ENCODE measurements at regions not wholly inside any gene's neighbourhood (a gene's known extent, or its start where the extent isn't known, plus 50 kb on each side); places are given as distances from the start of the nearest gene placed in this dataset.

DNA sequence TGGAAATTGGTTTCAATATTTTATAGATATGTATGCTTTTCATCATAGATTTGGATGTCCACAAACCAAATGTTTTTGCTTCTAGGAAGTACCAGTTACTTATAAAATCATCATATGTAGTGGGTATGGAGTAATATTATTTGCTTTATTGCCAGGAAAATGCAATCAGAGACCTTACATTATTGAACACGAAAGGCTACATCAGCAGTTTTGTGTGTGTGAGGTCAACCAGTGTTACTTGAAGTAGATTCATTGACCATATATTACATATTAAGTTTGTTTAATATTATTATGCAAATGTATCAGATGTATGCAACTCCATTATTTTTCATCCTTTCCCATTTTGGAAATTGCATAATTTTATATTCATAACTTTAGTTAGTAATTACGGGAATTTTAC lies 219.1 kb upstream of the MMADHC start:
- Histone ChIP-seq H3K27me3 (no peaks in the 10 kb centered on the region), H3K4me3 (no peak overlapping the region), H3K9me3 (no peaks in the 10 kb centered on the region), H3K4me1 (no peaks in the 10 kb centered on the region), H3K27ac (no peak overlapping the region), H3K36me3 (no peaks in the 10 kb centered on the region)
- no peak for DNase-seq (ENCODE audit: low spot score in 2 of 2)
- TF ChIP-seq POLR2AphosphoS5 (IDR thresholded peaks at IDR 0.05): no peak
- TF ChIP-seq CTCF (IDR thresholded peaks at IDR 0.05): no peak
- TF ChIP-seq EP300 (IDR thresholded peaks at IDR 0.05): no peak
- TF ChIP-seq POLR2A (IDR thresholded peaks at IDR 0.05): no peak
- WGBS: 90% methylated on average over 2 of the region's 2 CpGs

DNA sequence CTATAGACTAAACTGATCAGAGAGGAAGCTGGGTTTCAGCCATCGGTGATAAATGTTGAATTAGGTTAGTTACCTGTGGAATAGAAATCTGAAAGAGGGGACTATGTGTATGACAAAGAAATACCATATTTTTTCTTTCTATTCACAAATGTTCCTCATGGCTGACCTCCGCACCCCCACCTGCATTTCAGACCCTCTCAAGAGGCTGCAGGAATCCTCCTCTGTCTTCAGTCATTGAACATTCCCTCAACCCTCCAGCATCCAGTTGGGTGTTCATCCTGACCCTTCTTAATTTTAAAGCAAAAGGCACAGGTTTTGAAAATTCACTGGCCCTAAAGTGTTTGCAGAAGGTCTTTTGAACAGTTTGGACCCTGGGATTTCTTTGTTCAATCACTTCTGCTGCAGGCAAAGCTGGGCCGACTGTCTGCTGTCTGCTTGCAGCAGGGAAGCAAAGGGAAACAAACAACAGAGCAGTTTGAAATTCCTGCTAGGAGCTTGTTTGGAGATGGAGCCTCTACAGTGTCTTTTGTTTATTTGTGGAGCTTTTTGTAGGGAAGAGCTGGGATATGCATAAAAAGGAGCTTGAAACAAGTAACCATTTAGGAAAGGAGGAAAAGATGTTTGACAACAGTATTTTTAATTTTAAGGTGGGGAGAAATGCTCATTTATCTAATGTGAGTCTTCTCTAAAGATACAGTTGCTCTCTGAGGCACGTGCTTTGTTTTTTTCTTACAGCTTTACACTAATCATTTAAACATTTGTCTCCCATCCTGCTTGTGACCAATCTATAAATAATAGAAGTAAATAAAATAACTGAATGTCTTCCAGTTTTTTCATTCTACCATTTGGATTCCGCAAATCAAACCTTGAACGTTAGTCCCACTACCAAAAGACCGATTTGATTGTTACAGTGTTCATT lies 213.3 kb upstream of the MMADHC start:
- H3K4me3 ChIP-seq: no peak overlapping the region
- H3K4me1 ChIP-seq: no peaks in the 10 kb centered on the region
- H3K36me3 ChIP-seq: no peaks in the 10 kb centered on the region
- no peak for TF ChIP-seq EP300 (IDR thresholded peaks at IDR 0.05)
- no peak for TF ChIP-seq POLR2A (IDR thresholded peaks at IDR 0.05)
- DNase-seq (ENCODE audit: low spot score in 2 of 2): no peak
- 85% methylated on average over 7 of the region's 7 CpGs for WGBS
- H3K27me3 ChIP-seq: no peaks in the 10 kb centered on the region
- H3K9me3 ChIP-seq: no peaks in the 10 kb centered on the region
- no peak overlapping the region for H3K27ac ChIP-seq

- no peaks in the 10 kb centered on the region for H3K4me1 ChIP-seq
- no peaks in the 10 kb centered on the region for H3K27me3 ChIP-seq
- H3K9me3 ChIP-seq: no peaks in the 10 kb centered on the region
- H3K4me3 ChIP-seq: no peak overlapping the region
- H3K36me3 ChIP-seq: no peaks in the 10 kb centered on the region
- peak in 1 of 2 donors; percentile 25 for TF ChIP-seq CTCF (IDR thresholded peaks at IDR 0.05)
- TF ChIP-seq POLR2AphosphoS5 (IDR thresholded peaks at IDR 0.05): no peak
- TF ChIP-seq POLR2A (IDR thresholded peaks at IDR 0.05): no peak
- TF ChIP-seq EP300 (IDR thresholded peaks at IDR 0.05): no peak
- no peak for DNase-seq (ENCODE audit: low spot score in 2 of 2)
- H3K27ac ChIP-seq: no peak overlapping the region
- WGBS: 31% methylated on average over 6 of the region's 6 CpGs
Measured at GRCh38 chr2:149799013-149799705, 211.6 kb upstream of the MMADHC start.

GRCh38 chr2:149797030-149797429 lies 209.5 kb upstream of the MMADHC start:
- no peak overlapping the region for H3K4me3 ChIP-seq
- WGBS: 70% methylated on average over 1 of the region's 1 CpG
- no peaks in the 10 kb centered on the region for H3K27me3 ChIP-seq
- no peaks in the 10 kb centered on the region for H3K36me3 ChIP-seq
- no peak for TF ChIP-seq EP300 (IDR thresholded peaks at IDR 0.05)
- TF ChIP-seq POLR2AphosphoS5 (IDR thresholded peaks at IDR 0.05): no peak
- no peak for TF ChIP-seq POLR2A (IDR thresholded peaks at IDR 0.05)
- no peak for TF ChIP-seq CTCF (IDR thresholded peaks at IDR 0.05)
- no peak overlapping the region for H3K27ac ChIP-seq
- H3K9me3 ChIP-seq: no peaks in the 10 kb centered on the region
- H3K4me1 ChIP-seq: no peaks in the 10 kb centered on the region
- DNase-seq (ENCODE audit: low spot score in 2 of 2): no peak

- H3K27ac ChIP-seq: no peak overlapping the region
Measured at GRCh38 chr2:149789549-149789948, 202.0 kb upstream of the MMADHC start.

More at GRCh38 chr2:149789549-149789948, 202.0 kb upstream of the MMADHC start:
- WGBS: 92% methylated on average over 3 of the region's 3 CpGs
- Histone ChIP-seq H3K9me3 (no peaks in the 10 kb centered on the region), H3K4me3 (no peak overlapping the region), H3K36me3 (no peaks in the 10 kb centered on the region), H3K4me1 (no peaks in the 10 kb centered on the region), H3K27me3 (no peaks in the 10 kb centered on the region)
- no peak for TF ChIP-seq POLR2AphosphoS5 (IDR thresholded peaks at IDR 0.05)
- no peak for TF ChIP-seq POLR2A (IDR thresholded peaks at IDR 0.05)
- TF ChIP-seq CTCF (IDR thresholded peaks at IDR 0.05): no peak
- TF ChIP-seq EP300 (IDR thresholded peaks at IDR 0.05): no peak
- no peak for DNase-seq (ENCODE audit: low spot score in 2 of 2)

All from suprapubic skin (tissue), 4 donors.